22Rv1 (cell line): ENCODE measurements at regions not wholly inside any gene's neighbourhood (a gene's known extent, or its start where the extent isn't known, plus 50 kb on each side); places are given as distances from the start of the nearest gene placed in this dataset.

Experiments
- ZFX ChIP-seq: fragments of 450-650 bp; IDR thresholded peaks from 2 replicates; pipeline ENCODE4 v1.6.1; 2017; ENCODE audit warnings: antibody characterized with exemption, borderline replicate concordance
- TF ChIP-seq, protein P1 (sequence below): fragments of 450-650 bp; IDR thresholded peaks from 2 replicates; pipeline ENCODE4 v1.5.1; 2017; ENCODE audit warnings: mild to moderate bottlenecking

DNA sequence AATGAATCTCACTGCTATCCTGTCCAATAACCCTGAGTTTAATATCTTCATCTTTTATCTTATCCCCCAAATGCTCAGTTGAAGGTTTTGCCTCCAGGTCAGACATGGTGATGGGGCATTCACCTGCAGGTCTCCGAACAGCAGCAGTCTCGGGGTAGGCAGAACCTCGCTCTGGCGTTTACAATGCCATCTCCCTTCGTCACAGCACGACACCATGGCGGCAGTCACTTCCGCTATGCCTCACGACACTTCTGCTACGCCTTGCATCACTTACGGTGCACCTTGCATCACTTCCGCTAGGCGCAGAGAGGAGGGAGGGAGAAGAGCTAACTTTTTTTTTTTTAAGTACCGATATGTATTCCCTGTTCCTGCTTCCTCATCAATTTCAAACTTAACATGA lies 194.9 kb downstream of the BCAS1 start:
- TF ChIP-seq, protein P1, sequence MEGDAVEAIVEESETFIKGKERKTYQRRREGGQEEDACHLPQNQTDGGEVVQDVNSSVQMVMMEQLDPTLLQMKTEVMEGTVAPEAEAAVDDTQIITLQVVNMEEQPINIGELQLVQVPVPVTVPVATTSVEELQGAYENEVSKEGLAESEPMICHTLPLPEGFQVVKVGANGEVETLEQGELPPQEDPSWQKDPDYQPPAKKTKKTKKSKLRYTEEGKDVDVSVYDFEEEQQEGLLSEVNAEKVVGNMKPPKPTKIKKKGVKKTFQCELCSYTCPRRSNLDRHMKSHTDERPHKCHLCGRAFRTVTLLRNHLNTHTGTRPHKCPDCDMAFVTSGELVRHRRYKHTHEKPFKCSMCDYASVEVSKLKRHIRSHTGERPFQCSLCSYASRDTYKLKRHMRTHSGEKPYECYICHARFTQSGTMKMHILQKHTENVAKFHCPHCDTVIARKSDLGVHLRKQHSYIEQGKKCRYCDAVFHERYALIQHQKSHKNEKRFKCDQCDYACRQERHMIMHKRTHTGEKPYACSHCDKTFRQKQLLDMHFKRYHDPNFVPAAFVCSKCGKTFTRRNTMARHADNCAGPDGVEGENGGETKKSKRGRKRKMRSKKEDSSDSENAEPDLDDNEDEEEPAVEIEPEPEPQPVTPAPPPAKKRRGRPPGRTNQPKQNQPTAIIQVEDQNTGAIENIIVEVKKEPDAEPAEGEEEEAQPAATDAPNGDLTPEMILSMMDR, result no peak
- no peak for TF ChIP-seq ZFX
